Central memory CD8-positive, alpha-beta T cell (primary cell): ENCODE measurements at regions not wholly inside any gene's neighbourhood (a gene's known extent, or its start where the extent isn't known, plus 50 kb on each side); places are given as distances from the start of the nearest gene placed in this dataset.

Experiments used
- ATAC-seq: fragments of 150-1000 bp; cut with Tn5 transposase; replicated peaks from 2 replicates; pipeline ENCODE4 v1.10.0; 2022; ENCODE audit warnings: mild to moderate bottlenecking, moderate FRiP score, moderate number of reproducible peaks; ENCODE audit not compliant: poor library complexity, severe bottlenecking; ENCODE audit errors: extremely low read depth
- DNase-seq, 2 donors: peaks; one replicate each; pipeline ENCODE4 v3.0.0; 2021; ENCODE audit warnings: low spot score in 2 of 2
- H3K27ac Mint-ChIP-seq: one replicate; pipeline ENCODE4 v1.8.0; 2022; ENCODE audit warnings: low read depth, mild to moderate bottlenecking, moderate library complexity, mixed read lengths
- H3K27me3 Mint-ChIP-seq: one replicate; pipeline ENCODE4 v1.8.0; 2022; ENCODE audit warnings: mixed read lengths
- H3K36me3 Mint-ChIP-seq: one replicate; pipeline ENCODE4 v1.8.0; 2022; ENCODE audit warnings: mild to moderate bottlenecking, moderate library complexity, mixed read lengths; ENCODE audit not compliant: insufficient read depth
- H3K4me1 Mint-ChIP-seq: one replicate; pipeline ENCODE4 v1.8.0; 2022; ENCODE audit warnings: mixed read lengths
- H3K4me3 Mint-ChIP-seq: one replicate; pipeline ENCODE4 v1.8.0; 2022; ENCODE audit warnings: mild to moderate bottlenecking, moderate library complexity, mixed read lengths
- H3K9me3 Mint-ChIP-seq: one replicate; pipeline ENCODE4 v1.8.0; 2022; ENCODE audit warnings: mixed read lengths

DNA sequence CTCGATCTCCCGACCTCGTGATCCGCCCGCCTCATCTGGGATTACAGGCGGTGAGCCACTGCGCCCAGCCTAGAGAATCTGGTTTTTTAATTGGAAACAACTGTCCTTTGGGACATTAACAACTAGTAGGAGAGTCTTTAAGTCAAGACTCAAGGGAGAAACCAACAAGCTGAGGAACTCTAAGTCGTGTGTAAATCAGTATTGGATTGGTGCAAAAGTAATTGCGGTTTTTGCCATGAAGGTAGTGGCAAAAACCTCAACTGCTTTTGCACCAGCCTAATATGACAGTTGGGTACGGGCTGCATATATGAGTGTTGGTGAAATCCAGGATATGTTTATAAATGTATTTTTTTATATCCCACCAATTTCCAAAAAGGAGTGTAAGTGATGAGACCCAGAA lies 113.9 kb upstream of the PLXNA4 start:
- ATAC-seq = no peak
- DNase-seq = no peak
- peaks cover 56% of the 10 kb centered on the region for H3K27me3 Mint-ChIP-seq
- H3K36me3 Mint-ChIP-seq = peaks cover 3% of the 10 kb centered on the region
- H3K27ac Mint-ChIP-seq = no peak overlapping the region
- no peaks in the 10 kb centered on the region for H3K4me1 Mint-ChIP-seq
- no peak overlapping the region for H3K4me3 Mint-ChIP-seq
- H3K9me3 Mint-ChIP-seq = no peaks in the 10 kb centered on the region

GRCh38 chr7:132687981-132688383 lies 111.7 kb upstream of the PLXNA4 start:
- Mint-ChIP-seq H3K27me3 (peaks cover 47% of the 10 kb centered on the region), H3K4me1 (no peaks in the 10 kb centered on the region), H3K36me3 (peaks cover 3% of the 10 kb centered on the region), H3K9me3 (no peaks in the 10 kb centered on the region), H3K27ac (no peak overlapping the region), H3K4me3 (no peak overlapping the region)
- DNase-seq = no peak
- no peak for ATAC-seq

- H3K27me3 Mint-ChIP-seq = peaks cover 47% of the 10 kb centered on the region
- no peak overlapping the region for H3K27ac Mint-ChIP-seq
- no peaks in the 10 kb centered on the region for H3K4me1 Mint-ChIP-seq
- peaks cover 3% of the 10 kb centered on the region for H3K36me3 Mint-ChIP-seq
- DNase-seq (no peak), ATAC-seq (no peak)
- H3K9me3 Mint-ChIP-seq = no peaks in the 10 kb centered on the region
- no peak overlapping the region for H3K4me3 Mint-ChIP-seq
These were observed 110.7 kb upstream of the PLXNA4 start for GRCh38 chr7:132687016-132687415.

GRCh38 chr7:132685277-132685676 lies 109.0 kb upstream of the PLXNA4 start:
- Mint-ChIP-seq H3K4me1 (no peaks in the 10 kb centered on the region), H3K27ac (no peak overlapping the region), H3K4me3 (no peak overlapping the region), H3K9me3 (no peaks in the 10 kb centered on the region), H3K36me3 (peaks cover 3% of the 10 kb centered on the region), H3K27me3 (peaks cover 35% of the 10 kb centered on the region)
- ATAC-seq (no peak), DNase-seq (no peak)

DNA sequence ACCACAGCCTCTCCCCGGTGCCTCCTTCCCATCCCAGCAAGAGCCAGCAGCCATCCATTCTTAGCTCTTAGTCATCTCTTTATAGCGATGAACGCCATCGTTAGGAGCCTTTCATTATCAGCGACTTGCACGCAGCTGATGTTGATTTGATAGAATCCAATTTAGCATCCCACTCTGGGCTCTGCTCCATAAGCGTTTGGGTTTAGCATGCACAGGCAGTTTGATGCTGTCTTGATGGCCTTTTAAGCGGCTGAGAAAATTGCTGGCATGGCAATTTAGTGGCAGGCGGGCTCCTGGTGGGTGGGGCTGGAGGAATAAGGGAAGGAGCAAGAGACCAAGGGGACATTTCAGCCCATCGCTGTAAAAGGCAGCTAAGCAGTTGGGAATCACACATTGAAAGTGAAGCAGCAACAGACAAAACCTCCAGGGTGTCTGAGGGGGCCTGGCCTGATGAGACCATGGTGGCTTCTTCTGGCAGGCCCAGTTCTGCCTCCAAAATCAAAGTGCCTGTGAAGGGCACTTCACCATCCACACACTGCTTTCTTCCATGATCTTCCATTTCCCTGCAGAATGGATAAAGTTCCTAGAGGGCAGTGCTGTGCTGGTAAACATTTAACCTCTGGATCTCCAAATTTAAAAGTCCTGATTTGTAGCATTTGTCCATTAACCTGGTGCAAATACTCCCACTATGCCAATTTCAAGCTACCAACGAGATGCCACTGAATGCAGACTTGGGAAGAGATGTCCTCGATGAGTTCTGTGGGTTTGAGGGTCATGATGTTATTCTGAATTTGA lies 107.8 kb upstream of the PLXNA4 start:
- Mint-ChIP-seq H3K4me1 (no peaks in the 10 kb centered on the region), H3K27me3 (peaks cover 41% of the 10 kb centered on the region), H3K9me3 (no peaks in the 10 kb centered on the region), H3K27ac (no peak overlapping the region), H3K36me3 (no peaks in the 10 kb centered on the region), H3K4me3 (no peak overlapping the region)
- DNase-seq (no peak), ATAC-seq (no peak)

DNA sequence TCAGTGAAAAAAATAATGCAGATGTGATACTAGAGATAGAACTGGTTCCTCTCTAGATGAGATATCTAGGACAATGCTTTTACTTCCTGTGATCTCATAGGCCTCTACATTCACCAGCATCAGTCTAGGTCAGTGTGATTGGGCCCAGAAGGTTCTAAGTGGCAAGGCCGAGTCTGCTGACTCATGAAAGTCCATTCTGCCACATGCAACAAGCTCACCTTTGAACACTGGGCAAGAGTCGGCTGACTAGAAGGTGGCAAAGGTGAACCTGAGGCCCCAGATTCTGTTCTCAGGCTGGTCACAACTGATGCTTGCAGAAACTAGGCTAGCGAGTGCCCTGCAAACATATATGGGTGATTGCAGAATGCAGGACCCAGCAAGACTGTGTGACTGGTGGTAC lies 105.7 kb upstream of the PLXNA4 start:
- H3K4me3 Mint-ChIP-seq = no peak overlapping the region
- no peaks in the 10 kb centered on the region for H3K9me3 Mint-ChIP-seq
- H3K4me1 Mint-ChIP-seq = no peaks in the 10 kb centered on the region
- H3K36me3 Mint-ChIP-seq = no peaks in the 10 kb centered on the region
- ATAC-seq = no peak
- no peak overlapping the region for H3K27ac Mint-ChIP-seq
- H3K27me3 Mint-ChIP-seq = peaks cover 43% of the 10 kb centered on the region
- DNase-seq = no peak

GRCh38 chr7:132680590-132680989 lies 104.3 kb upstream of the PLXNA4 start:
- H3K9me3 Mint-ChIP-seq = no peaks in the 10 kb centered on the region
- DNase-seq (no peak), ATAC-seq (no peak)
- peaks cover 42% of the 10 kb centered on the region for H3K27me3 Mint-ChIP-seq
- H3K27ac Mint-ChIP-seq = no peak overlapping the region
- no peaks in the 10 kb centered on the region for H3K4me1 Mint-ChIP-seq
- no peaks in the 10 kb centered on the region for H3K36me3 Mint-ChIP-seq
- H3K4me3 Mint-ChIP-seq = no peak overlapping the region

DNA sequence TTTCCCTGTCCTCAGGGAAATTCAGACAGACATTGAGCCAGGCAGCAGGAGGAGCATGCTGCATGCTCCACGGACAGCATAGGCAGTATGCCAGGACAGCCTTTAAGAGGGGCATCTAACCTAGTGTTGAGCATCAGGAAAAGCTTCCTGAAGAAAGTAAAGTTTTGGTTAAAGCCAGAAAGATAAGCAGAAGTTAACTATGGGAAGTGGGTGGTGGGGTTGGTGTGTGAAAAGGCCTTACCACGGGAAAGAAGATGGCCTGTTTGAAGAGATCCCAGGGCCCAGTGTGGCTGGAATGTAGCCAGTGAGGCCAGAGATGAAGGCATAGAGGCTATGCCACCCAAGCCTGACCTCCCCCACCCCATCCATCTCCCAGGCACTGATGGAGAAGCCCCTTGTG lies 102.4 kb upstream of the PLXNA4 start:
- Mint-ChIP-seq H3K27ac (no peak overlapping the region), H3K27me3 (peaks cover 33% of the 10 kb centered on the region), H3K4me1 (no peaks in the 10 kb centered on the region), H3K4me3 (no peak overlapping the region), H3K9me3 (no peaks in the 10 kb centered on the region), H3K36me3 (no peaks in the 10 kb centered on the region)
- no peak for ATAC-seq
- no peak for DNase-seq

- no peaks in the 10 kb centered on the region for H3K9me3 Mint-ChIP-seq
- ATAC-seq (no peak), DNase-seq (no peak)
- peaks cover 33% of the 10 kb centered on the region for H3K27me3 Mint-ChIP-seq
- no peaks in the 10 kb centered on the region for H3K4me1 Mint-ChIP-seq
- no peak overlapping the region for H3K27ac Mint-ChIP-seq
- no peak overlapping the region for H3K4me3 Mint-ChIP-seq
- H3K36me3 Mint-ChIP-seq = no peaks in the 10 kb centered on the region
These were observed 101.6 kb upstream of the PLXNA4 start for GRCh38 chr7:132677918-132678317.

GRCh38 chr7:132672200-132672990 lies 96.1 kb upstream of the PLXNA4 start:
- H3K9me3 Mint-ChIP-seq = no peaks in the 10 kb centered on the region
- H3K4me3 Mint-ChIP-seq = no peak overlapping the region
- no peaks in the 10 kb centered on the region for H3K36me3 Mint-ChIP-seq
- H3K27ac Mint-ChIP-seq = no peak overlapping the region
- peaks cover 12% of the 10 kb centered on the region for H3K27me3 Mint-ChIP-seq
- ATAC-seq = no peak
- DNase-seq = no peak
- H3K4me1 Mint-ChIP-seq = no peaks in the 10 kb centered on the region

DNA sequence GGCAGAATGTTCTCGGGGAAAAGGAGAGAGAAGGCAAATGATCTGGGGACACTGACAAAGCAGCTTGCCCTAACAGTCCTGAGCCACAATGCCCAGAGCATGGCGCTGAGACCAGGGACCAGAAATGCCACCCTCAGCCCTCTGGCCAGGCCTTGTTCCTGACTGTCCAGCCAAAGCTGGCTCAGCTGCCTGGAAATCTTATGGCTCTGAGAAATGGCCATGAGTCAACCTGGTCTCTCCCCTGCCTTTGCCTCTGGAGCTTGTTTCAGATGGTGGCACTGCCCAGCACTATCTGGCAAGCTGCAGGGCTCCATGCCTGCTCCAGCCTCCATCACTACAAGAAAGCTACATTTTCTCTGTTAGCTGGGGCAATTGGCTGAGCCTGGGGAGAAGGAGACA lies 90.5 kb upstream of the PLXNA4 start:
- Mint-ChIP-seq H3K4me3 (peak overlapping the region; percentile 62), H3K27ac (peak overlapping the region; percentile 86), H3K27me3 (no peaks in the 10 kb centered on the region), H3K36me3 (peaks cover 4% of the 10 kb centered on the region), H3K9me3 (no peaks in the 10 kb centered on the region), H3K4me1 (peaks cover 10% of the 10 kb centered on the region)
- no peak for DNase-seq
- ATAC-seq = no peak

DNA sequence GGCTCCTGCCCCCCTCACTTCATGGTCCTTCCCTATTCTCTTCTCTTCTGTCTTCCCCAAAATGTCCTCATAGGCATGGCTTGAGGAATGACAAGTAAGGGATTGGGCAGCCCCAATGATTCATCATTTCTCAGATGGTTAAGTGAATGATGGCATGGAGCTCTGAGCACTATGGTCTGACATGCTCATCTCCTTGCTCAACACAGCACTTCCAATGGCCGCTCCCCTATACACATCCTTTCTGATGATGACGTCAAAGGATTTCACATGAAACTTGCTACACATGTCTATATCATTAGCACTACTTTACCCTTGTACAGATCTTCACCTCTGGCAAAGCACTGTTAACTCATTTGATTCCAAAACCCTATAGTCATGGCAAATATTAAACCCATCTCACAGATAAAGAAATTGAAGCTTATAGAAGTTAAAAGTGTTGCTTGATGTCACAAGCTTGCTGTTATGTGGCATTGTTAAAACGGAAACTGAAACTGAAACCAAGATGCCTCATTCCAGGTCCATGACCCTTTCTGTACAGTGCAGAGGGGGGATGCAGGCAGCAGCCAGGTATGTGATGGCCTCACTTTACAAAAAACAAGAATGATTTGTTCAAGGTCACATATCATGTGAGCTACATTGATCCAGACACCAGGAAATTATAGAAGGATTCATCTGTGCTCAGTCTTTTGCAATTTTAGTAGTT lies 90.0 kb upstream of the PLXNA4 start:
- peaks cover 10% of the 10 kb centered on the region for H3K4me1 Mint-ChIP-seq
- no peaks in the 10 kb centered on the region for H3K27me3 Mint-ChIP-seq
- DNase-seq (no peak), ATAC-seq (peak; percentile 82)
- H3K9me3 Mint-ChIP-seq = no peaks in the 10 kb centered on the region
- peak overlapping the region; percentile 62 for H3K4me3 Mint-ChIP-seq
- peaks cover 4% of the 10 kb centered on the region for H3K36me3 Mint-ChIP-seq
- H3K27ac Mint-ChIP-seq = peak overlapping the region; percentile 86
